ENCODE measurements at regions not wholly inside any gene's neighbourhood (a gene's known extent, or its start where the extent isn't known, plus 50 kb on each side); places are given as distances from the start of the nearest gene placed in this dataset.

DNA sequence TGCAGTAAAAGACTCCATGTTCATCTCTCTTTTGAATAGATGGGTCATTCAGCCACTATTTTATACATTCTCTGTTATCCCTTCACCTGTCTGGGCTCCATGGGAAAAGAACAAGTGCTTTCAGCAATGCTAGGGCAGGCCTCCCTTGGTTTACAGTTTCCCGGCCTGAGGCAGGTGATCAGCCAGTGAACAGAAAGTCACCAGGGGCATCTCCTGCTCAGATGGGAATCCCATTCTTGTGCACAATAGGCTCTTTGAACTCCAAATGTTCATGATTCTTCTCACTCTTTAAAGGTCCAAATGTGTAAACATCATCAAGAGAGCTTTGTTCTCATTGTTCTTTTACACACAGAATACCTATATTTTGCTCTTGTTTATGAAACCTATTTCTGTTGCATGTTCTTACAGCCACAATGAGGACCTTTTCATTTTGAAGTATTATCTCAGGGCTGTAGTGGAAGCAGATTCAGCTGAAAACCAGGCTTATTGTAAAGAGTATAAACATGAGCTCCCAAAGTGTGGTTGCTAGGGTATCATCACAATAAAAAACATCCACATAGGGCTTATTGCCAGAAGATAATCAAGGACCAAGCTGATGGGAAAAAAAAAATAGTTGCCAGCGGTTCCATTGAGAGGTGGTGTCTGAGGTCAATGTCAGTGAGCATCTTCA lies 267.1 kb upstream of the SGK1 start:
- TF ChIP-seq POLR2A (IDR thresholded peaks at IDR 0.05; ENCODE audit: low read depth) (no peak), EP300 (IDR thresholded peaks at IDR 0.05) (no peak)

Data from esophagus muscularis mucosa (tissue), 2 donors.